GM18858 (cell line): ENCODE measurements at regions not wholly inside any gene's neighbourhood (a gene's known extent, or its start where the extent isn't known, plus 50 kb on each side); places are given as distances from the start of the nearest gene placed in this dataset.
A peak's percentile ranks its signal among the peaks of the same experiment; 100 is the strongest.

Experiments used
- ATAC-seq: cut with Tn5 transposase; IDR thresholded peaks from one replicate; pipeline ENCODE4 v1.9.1; 2021; ENCODE audit not compliant: unreplicated experiment

DNA sequence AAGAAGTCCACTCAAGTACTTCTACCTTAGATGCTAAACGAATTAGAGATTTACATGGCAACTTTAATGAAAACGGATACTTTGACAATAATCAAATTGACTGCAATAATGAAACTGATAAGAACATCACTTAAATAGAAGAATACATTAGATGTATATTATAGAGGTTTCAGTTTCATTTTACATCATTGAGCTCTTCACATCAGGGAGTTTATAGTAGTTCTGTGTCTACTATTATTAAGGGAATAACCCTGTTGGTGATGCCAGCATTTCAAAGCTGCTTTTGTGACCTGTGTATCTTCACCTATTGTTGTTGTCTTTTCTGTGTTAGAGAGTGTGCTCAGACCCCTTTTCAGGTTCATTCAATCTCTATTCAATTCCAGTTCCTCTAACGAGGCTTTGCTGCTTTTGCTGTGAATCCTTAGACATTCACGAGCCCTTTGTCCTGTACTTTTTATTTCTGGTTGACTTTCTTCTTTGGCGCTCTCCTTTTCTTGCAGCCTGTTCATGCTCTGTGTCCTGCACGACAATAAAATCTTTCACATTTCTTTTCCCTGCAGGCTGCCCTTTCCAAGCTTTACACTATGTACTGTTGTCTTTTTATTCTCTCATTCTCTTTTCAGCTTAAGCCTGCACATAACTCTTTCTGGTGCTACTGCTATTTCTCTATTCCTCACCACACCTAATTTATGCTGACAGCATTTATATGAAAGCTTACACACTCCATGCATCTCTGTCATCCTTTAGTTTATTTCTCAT, 232.1 kb downstream of the CPE start:
- ATAC-seq = peak; percentile 37

DNA sequence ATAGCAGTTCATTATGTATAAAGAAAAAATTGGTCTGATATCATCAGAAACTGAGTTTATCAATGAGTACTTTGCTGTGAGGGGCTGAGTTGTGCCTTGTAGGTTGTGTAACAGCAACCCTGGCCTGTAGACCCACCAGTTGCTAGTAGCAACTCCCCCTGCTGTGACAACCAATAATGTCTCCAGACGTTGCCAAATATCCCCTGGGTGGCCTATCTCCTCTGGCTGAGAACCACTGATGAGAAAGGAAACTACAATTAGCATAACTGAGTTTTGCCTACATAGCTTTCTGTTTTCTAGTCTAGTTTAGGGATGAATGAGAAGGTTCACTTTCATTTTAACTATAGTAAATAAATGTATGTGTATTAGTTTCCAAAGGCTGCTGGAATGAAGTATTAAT, 234.1 kb downstream of the CPE start:
- peak; percentile 95 for ATAC-seq

DNA sequence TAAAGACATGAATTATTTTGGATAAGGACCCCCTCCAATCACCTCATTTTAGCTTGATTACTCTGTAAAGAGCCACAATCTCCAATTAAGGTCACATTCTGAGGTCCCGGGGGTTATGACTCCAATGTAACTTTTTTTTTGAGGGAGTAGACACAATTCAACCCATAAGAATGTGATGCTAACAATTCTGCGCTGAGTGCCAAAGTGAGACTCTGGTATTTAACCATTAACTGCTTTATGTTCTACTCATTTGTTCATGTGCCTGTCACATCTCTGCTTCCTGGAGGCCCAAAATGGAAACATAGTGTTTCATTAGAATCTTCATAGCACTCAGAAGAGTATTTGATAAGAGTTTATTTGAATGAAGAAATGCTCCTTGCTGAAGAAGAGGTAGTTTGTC, 234.8 kb downstream of the CPE start:
- no peak for ATAC-seq

DNA sequence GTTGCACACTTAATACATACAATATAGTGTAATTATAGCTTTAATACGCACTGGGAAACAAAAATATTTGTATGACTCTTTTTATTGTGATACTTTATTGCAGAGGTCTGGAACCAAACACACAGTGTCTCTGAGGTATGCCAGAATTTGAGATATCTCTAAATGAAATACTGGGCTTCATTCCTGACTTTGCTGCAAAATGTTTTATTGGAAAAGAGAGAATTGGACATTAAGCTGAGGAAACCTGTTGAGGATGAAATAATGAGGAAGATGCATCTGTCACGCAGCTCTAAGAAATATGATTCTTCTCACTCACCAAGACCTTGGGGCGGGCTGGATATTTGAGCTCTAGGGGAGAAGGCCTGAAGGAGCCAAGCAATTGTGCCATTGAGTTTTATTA, 242.1 kb downstream of the CPE start:
- no peak for ATAC-seq

DNA sequence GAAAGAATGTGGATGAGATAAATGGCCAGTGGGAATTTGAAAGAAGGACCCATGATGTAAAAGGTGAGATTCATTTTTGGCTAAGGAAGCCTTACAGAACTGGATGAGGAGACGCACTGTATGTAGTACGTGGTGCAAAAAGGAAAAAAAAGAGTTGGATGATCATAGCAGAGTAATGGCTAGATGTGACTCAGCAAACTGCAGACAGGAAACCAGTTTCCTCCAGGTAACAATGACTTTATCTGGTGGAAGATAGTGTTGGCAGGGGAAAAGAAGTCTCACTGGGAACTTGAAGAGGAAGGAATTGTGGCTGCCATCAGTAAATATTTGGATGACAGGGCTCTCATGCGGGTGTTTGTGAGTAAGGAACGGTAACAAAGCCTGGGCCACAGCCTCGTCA, 243.2 kb downstream of the CPE start:
- ATAC-seq = no peak

DNA sequence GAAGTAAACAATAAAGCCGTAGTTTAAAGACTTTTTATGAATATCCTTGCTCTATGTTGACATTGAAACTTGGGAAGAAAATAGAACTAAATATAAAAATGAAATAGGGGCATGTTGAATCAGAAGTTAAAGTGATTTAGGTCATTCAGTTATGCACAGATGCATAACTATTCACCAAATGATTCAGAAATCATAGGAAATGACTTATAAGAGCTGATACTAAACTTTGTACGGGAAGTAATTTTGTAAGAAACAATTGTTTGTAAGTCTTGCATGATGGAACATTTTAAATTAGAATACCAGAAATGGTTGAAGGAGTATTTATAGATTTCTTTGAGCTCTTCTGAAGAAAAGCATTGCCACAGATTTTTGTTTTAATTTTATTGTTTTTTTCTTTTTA, 246.5 kb downstream of the CPE start:
- no peak for ATAC-seq

DNA sequence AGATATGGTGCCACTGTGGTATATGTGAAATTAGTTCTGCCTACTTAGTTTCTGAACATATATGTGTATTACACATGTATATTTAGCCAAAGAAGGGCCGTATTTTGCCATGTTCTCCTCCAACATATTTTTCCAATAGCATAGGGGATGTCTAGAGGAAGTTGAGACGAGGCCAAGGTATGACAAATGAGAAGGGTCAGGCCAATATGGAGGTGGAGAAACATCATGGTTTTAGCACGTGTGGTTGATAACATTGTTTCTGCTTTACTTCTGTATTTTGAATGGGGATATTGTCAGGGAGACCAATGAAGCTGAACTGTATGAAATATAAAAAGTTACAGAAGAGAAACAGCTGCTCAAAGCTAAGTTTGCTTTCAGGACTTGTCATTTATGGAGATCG, 246.7 kb upstream of the TLL1 start:
- ATAC-seq = no peak

DNA sequence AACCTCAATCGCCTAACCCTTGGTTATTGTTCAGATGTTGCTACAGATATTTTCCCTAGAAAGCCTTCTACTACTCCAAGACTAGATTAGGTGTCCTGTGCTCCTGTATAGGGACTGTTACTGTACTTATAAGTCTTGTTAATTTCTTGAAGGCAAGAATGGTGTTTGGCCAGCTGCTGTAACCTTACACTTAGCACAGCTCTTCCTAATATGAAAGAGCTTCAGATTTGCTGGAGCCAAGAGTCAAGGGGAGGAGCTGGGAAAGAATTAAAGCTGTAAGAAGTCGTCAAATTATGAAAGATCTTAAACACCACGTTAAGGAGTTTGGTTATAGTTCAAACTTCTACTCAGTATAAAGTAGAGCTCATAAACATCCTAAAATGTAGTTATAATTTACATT, 245.9 kb upstream of the TLL1 start:
- no peak for ATAC-seq

DNA sequence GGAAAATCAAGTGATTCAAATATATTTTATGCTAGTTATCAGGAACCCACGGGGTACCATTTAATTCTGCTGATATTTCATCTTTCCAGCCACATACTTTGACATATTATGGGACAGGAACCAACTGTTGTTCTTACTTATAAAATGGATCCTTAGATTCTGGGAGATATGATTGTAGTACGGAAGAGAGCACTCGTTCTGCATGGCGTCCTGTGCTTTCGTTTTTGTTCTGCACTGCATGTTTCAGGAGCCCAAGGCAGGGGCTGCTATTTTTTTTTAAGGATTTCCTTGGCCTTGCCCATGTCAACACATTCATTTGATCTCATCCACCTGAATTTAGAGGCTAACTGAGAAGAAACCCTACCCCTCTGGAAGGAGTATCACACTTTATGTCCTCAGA, 245.5 kb upstream of the TLL1 start:
- ATAC-seq = no peak

DNA sequence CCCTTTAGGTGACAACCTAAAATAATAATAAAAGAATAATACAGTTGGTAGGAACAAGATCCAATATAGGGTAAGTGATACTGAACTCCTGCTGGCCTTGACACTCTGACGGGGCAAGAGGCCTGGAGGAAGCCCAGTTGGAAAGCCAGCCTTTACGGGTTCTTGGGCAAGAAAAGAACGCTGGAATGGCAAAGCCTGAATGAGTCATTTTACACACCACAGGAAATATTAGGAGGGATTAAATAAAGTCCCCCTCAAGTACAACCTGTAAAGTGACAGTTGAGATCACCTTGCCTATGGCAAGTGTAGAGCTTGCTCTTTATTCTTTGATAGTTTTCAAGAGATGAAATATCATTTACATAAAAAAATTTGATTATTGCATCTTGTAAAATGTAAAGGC, 244.5 kb upstream of the TLL1 start:
- ATAC-seq = no peak

DNA sequence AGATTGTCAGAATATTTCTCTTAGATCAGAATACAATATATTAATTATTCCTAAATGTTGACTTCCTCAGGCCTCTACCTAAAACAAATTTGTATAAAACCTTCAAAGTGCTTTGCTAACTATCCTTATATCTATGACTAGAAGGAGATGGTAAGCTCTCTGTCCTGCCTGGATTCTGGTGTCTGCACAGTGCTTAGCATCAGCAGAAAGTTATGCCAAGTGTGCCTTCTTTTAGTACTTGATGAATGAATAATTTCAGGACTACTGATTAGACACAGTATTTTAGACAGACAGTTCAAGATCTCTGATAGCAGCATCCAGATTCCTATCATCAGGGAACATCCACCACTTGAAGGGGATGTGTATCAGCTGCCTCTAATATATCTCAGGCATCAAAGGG, 242.4 kb upstream of the TLL1 start:
- ATAC-seq = no peak

DNA sequence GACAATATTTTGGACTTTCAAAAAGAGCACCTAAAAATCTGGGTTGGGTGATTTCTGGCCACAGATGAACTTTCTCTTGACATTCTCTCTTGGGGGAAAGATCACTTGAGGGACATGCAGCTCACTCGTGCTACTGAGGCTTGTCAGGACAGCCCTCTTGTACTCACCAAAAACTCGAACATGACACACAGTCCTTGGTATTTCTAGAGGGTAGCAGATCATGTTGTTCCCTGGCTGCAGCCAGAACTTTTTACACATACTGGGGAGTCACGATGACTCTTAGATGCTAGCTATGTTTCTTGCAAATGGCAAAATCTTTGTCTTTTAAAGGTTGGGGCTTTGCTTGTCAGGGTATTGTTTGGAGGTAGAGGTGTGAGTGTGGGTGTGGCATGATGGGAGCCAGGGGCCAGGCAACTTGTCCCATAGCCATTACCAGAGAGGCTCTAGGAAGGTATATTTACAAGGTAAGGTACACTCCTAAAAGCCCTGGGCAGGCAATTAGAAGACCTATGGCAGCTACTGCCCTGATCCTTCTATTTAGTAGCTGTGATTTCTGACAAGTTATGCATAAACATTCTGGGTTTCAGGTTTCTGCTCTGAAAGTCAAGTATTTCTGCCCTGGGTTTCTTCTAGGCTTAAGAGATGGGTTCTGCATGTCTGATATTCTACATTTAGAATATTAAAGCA, 241.7 kb upstream of the TLL1 start:
- ATAC-seq = no peak

DNA sequence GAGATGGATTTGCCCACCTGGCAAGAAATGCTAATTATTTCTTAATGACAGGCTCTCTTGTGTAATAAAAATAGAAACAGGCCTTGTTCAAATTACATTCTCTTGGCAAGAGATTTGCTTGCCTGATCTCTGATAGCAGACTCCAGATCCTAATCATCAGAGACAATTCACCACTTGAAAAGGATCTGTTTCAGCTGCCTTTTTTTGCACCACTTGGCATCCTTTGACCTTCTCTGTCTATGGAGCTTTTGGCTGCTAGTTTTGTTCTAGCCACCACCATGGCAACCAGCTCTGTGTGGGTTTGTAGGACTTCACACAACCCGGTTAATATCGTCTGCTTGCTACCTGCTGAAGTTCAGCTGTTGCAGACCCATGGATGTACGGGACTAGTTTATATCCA, 241.1 kb upstream of the TLL1 start:
- ATAC-seq = no peak

DNA sequence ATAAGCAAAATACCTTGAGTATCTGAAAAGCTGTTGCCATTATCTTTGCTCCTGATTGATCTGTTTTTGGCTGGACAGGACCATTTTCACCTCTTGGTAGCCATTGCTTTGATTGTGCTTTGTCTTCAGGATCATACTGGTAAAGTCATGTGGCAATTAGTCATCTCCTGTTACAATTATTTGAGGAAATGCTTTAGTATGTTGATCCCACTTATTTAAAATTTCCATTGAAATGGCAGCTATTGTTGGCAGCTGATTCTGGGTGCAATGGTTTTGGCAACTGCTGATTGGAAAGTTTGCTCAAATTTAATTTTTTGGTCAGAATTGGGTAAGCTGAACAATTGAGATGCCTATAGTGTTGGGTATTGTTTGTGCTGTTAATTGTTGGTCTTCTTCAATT, 238.3 kb upstream of the TLL1 start:
- ATAC-seq = no peak

DNA sequence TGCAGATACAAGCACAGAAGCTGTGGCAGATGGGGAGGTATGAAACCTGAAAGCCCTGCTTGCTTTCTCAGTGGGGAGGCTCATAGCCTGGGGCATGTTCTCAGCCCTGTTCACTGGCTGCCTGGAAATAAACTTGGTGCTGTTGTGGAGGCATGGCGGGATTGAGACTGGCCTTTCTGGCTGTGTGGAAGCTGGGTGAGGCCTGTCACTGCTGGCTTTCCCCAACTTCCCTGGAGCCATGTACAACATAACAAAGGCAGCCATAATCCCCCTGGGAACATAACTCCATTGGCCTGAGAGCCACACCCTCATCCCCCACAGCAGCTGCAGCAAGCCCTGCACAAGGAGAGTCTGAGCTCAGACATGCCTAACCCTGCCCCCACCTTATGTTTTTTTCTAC, 237.7 kb upstream of the TLL1 start:
- ATAC-seq = no peak

DNA sequence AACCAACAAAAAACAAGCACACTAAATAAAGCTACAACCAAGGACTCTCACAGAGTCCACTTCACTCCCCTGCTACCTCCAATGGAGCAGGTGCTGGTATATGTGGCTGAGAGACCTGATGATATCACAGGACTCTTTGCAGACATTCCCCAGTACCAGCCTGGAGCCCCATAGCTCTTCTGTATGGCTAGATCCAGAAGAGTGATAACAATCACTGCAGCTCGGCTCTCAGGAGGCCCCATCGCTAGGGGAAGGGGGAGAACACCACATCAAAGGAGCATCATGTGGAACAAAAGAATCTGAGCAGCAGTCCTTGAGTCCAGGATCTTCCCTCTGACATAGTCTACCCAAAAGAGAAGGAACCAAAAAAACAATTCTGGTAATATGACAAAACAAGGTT, 237.1 kb upstream of the TLL1 start:
- no peak for ATAC-seq

DNA sequence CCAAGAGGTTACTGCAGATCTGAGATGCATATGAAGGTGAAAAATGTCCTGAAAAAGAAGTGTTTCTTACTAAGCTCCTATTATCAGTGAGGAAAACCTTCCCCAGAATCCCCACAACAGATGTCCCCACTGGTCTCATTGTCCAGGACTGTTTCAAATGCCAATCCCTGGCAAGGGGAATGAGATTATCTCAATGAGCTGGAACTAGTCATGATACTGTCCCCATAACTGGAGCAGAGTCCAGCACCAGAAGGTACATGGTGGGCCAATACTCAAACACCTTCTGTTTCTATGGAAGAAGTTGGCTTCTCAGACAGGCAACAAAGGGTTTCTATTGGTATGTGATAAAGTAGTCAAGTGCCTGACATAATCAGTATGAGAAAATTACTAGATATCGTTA, 221.1 kb upstream of the TLL1 start:
- ATAC-seq = no peak

DNA sequence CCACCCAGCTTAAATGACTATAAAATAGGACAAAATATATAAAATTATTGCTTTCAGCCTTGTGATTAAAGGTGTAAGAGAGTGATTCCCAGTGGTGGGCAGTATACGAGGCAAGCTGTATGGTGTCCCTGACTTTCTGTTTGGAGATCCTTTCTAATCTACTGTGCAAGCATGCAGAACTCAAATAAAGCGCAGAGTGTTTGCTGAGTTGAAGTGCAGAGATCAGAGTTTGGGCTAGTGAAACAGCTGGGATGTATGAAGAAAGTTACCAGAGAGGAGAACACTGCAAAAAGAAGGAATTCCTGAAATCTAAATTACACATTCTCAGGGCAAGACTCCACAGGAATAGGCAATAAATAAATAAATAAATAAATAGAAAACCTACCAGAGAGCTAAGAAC, 218.5 kb upstream of the TLL1 start:
- ATAC-seq = no peak

DNA sequence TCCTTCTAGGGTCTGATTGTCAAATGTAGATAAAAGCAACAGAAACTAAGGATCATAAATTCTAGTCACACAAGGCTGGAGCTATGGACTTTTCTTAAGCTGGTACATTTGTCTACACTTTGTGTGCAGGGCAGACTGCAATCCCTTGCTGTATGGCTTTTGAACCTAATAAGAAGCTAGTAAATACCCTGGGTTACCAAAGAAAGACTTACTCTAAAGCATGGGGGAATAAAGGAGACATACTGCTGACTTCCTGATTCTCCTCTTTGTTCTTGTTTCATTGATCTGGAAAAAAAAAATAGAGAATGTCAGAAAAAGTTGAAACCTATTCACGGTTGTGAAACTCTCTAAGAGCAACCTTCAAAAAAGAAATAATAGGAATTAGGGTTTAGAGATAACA, 216.6 kb upstream of the TLL1 start:
- ATAC-seq = no peak

DNA sequence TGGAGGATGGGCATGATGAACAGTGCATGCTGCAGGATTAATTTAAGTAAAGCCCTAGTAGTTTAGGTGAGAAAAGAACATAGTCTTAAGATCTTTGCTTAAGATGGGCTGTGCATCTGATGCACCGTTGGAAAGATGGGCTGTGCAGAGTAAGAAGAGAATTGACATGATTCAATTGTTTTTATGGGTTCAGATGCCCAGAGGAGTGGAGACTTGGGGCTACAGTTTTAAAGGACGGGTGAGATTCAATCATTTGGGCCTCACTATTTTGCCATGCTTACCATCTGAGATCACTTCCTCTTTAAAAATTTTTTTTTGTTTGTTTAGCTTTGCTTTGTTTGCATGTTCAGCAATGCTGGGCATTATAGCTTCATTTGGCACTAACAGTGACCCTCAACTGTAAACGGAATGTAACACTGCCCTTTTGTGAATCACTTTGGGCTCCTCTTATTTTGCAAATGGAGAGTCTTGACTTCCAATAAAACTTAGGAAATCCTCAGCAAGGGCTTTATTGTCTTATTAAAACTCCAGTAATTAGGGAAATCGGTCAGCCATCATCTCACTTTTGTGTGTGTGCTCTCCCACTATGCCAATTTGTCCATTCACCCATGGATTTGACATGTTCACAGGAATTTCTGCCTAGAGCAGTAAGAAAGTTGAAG, 216.1 kb upstream of the TLL1 start:
- no peak for ATAC-seq

DNA sequence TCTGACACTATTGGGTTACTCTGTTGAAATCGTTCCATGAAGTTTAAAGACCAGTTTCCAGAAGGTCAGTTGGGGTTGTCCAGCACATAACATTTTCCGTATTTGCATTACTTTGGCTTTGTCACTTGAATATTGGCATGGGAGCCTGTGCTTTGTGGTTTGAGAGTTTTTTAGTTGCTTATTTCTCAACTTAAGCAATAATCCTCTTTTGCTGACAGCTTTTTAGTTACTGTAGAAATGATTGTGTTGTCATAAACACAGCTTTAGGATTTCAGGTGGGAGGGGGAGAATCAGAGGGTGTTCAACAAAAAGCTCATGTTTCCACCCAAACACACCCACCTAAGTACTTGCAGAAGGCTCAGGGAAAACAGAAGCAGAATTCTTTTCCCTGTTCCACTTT, 210.7 kb upstream of the TLL1 start:
- no peak for ATAC-seq

DNA sequence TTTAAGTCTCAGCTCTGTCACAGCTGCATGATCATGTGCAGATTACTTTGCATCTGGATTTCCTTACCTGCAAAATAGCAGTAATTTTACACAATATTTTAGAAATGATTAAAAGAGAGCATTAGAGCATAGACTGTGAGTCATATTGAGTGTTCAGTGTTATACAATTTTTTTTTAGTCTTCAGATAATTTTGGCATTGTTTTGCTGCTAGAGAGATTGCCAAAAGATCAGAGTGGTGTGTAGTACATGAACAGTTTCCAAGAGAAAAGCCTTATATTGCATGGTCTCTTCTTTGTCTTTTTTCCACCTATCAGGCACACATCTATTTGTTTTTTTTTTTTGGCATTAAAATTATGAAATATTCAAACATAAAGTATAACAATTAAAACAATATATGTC, 209.6 kb upstream of the TLL1 start:
- no peak for ATAC-seq
